Suprapubic skin (tissue), 3 donors: ENCODE measurements at regions not wholly inside any gene's neighbourhood (a gene's known extent, or its start where the extent isn't known, plus 50 kb on each side); places are given as distances from the start of the nearest gene placed in this dataset.

ENCODE experiments used
- CTCF ChIP-seq, 2 donors: fragments of 200-600 bp in 1 of 2; fragments of 450-650 bp in 1 of 2; sonication (generic) in 1 of 2; IDR thresholded peaks; one replicate each; pipeline ENCODE4 v1.5.1; 2016 to 2019; ENCODE audit warnings: antibody characterized with exemption in 2 of 2, mild to moderate bottlenecking in 1 of 2, moderate library complexity in 1 of 2
- POLR2AphosphoS5 ChIP-seq, 3 donors: sonication (generic); formaldehyde crosslinking; IDR thresholded peaks; one replicate each; pipeline ENCODE4 v1.6.1; 2017; ENCODE audit warnings: antibody characterized with exemption in 3 of 3

- TF ChIP-seq CTCF (IDR thresholded peaks at IDR 0.05) (no peak), POLR2AphosphoS5 (IDR thresholded peaks at IDR 0.05) (no peak)
These were observed 240.4 kb upstream of the TNRC6C start for GRCh38 chr17:77717941-77718668.
